ENCODE measurements at regions not wholly inside any gene's neighbourhood (a gene's known extent, or its start where the extent isn't known, plus 50 kb on each side); places are given as distances from the start of the nearest gene placed in this dataset.

DNA sequence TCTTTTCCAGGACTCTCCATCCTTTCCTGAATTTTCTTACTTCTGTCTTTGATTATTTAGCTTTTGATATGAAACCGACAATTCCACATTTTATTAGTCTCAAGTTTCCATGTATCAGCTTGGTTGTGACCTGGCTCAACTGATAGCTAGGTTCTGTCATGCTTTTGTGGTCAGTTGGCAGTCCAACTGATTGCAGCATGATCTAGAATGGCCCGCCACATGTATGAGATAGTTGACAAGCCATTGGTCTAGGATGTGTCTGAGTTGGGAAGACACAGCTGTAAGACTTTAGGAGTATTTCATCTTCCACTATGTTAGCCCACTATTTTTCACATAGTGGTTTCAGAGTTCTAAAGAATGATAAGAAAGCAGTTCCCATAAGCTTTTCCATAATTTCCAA lies 117.5 kb upstream of the GRID2 start:
- TF ChIP-seq, protein P1, sequence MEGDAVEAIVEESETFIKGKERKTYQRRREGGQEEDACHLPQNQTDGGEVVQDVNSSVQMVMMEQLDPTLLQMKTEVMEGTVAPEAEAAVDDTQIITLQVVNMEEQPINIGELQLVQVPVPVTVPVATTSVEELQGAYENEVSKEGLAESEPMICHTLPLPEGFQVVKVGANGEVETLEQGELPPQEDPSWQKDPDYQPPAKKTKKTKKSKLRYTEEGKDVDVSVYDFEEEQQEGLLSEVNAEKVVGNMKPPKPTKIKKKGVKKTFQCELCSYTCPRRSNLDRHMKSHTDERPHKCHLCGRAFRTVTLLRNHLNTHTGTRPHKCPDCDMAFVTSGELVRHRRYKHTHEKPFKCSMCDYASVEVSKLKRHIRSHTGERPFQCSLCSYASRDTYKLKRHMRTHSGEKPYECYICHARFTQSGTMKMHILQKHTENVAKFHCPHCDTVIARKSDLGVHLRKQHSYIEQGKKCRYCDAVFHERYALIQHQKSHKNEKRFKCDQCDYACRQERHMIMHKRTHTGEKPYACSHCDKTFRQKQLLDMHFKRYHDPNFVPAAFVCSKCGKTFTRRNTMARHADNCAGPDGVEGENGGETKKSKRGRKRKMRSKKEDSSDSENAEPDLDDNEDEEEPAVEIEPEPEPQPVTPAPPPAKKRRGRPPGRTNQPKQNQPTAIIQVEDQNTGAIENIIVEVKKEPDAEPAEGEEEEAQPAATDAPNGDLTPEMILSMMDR (IDR thresholded peaks at IDR 0.05): no peak
- no peak for TF ChIP-seq POLR2A (IDR thresholded peaks at IDR 0.05)
